ENCODE measurements at regions not wholly inside any gene's neighbourhood (a gene's known extent, or its start where the extent isn't known, plus 50 kb on each side); places are given as distances from the start of the nearest gene placed in this dataset.

DNA sequence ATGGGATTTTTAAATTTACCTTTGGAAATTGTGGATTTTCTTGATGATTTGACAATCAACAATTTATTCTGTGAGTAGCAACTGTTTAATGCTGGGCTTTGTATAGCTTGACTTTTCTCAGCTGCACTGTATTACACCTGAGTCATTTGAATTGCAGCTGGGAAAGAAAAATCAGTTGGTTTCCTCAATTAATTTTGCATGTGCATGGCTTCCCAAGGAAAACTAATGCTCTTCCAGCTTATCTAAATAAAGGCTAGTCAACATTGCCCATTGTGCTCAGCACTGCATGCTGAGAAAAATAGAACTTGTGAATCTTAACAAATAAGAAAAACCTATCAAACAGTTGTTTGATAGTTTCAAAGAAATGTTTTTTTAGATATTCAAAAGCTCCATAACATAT, 268.3 kb upstream of the CDH20 start:
- no peak for DNase-seq (ENCODE audit: low read depth)
- TF ChIP-seq, protein P1, sequence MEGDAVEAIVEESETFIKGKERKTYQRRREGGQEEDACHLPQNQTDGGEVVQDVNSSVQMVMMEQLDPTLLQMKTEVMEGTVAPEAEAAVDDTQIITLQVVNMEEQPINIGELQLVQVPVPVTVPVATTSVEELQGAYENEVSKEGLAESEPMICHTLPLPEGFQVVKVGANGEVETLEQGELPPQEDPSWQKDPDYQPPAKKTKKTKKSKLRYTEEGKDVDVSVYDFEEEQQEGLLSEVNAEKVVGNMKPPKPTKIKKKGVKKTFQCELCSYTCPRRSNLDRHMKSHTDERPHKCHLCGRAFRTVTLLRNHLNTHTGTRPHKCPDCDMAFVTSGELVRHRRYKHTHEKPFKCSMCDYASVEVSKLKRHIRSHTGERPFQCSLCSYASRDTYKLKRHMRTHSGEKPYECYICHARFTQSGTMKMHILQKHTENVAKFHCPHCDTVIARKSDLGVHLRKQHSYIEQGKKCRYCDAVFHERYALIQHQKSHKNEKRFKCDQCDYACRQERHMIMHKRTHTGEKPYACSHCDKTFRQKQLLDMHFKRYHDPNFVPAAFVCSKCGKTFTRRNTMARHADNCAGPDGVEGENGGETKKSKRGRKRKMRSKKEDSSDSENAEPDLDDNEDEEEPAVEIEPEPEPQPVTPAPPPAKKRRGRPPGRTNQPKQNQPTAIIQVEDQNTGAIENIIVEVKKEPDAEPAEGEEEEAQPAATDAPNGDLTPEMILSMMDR (IDR thresholded peaks at IDR 0.05; ENCODE audit: insufficient read depth, low read depth, low read length, missing control alignments) = no peak

DNA sequence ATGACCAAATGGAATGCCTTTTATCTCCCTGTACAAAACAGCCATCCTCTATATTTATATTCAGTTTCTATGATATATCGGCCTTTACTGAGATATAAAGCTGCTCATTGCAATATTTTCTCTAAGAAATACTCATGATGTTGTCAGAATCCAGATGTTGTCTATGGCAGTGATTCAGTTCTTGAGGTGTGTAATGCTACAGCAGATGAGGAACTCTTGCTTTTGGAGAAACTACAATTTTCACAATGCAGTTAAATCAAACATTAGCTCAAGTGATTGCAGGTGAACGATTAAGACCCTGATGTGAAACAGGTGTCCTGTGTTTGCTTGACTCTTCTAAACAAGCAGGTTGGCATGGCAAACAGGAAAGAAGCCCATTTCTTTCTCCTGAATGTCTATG, 256.2 kb upstream of the CDH20 start:
- no peak for DNase-seq (ENCODE audit: low read depth)
- no peak overlapping the region for H3K4me3 ChIP-seq (ENCODE audit: low read depth, low read length)
- TF ChIP-seq, protein P1 (IDR thresholded peaks at IDR 0.05; ENCODE audit: insufficient read depth, low read depth, low read length, missing control alignments) = no peak

More for the DNA sequence above, 268.3 kb upstream of the CDH20 start:
- H3K4me3 ChIP-seq (ENCODE audit: low read depth, low read length) = no peak overlapping the region

DNA sequence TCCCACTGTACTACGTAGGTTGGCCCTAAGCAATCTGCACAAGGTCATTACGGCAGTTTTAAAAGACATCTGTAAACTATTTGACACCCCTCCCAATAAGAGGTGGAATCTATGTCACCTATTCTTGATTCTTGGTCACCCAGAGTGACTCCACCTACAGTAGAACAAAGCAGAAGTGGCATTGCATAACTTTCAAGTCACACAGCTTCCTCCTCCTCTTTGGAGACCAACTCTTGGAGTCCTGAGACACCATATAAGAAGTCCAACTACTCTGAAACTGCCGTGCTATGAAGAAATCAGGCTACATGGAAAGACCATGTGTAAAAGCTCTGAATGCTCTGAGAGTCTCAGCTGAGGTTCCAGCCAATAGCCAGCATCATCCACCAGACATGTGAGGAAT, 253.5 kb upstream of the CDH20 start:
- no peak for DNase-seq (ENCODE audit: low read depth)
- TF ChIP-seq, protein P1 (IDR thresholded peaks at IDR 0.05; ENCODE audit: insufficient read depth, low read depth, low read length, missing control alignments) = no peak

DNA sequence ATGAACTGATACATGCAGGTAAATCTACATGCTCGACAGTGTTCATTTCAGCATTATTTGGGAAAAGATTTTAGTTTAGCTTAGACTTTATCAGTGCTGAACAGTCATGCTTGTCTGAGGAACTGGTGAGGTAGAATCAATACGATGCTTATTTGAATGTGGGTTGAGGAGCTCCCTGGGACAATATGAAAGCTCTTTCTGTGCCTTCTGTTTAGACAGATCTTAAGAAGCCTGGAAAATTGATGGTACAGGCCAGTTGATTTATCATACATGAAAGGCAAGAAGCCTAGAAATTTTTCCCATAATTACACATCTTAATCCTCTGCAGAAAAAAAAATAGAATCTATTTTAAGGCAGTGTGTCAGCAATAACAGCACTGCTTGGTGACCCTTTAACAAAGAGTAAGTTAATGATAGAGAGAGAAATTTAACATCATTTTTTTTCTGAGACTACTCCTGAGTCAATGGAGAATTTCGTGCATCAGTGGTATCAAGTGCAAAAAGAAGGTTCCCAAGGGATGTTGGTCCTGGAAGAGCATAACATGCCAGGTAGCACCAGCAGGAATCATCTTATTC, 252.2 kb upstream of the CDH20 start:
- no peak overlapping the region for H3K4me3 ChIP-seq (ENCODE audit: low read depth, low read length)
- TF ChIP-seq, protein P1 (IDR thresholded peaks at IDR 0.05; ENCODE audit: insufficient read depth, low read depth, low read length, missing control alignments) = no peak
- DNase-seq (ENCODE audit: low read depth) = no peak

More for the DNA sequence above, 253.5 kb upstream of the CDH20 start:
- H3K4me3 ChIP-seq (ENCODE audit: low read depth, low read length) = no peak overlapping the region

DNA sequence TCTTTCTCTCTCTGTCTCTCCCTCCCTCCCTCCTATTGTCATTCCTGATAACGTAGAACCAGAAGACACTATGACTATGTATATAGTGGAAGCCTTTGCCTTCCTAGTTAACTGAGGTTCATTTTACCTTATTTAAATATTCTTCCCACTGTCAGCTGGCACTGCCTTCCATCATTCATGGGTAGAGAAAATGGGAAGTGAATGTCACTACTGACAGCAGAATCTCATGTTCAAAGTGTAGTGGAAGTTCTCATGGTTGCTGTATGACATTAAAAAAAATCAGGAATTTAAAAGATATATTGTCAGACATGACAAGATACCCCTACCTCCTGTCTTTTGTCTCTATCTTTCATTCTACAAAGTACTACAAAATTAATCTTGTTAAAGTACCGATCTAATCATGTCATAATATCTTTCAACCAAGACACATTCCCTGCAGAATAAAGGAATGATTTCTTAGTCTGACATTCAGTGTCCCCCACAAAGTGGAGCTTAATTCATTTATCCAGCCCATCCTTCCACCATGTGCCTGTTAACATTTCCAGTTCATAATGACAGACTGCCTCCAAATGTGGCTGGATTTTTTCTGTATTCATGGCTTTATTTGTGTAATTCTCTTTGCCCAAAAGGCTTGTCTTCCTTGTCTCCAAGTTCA, 250.1 kb upstream of the CDH20 start:
- H3K4me3 ChIP-seq (ENCODE audit: low read depth, low read length) = no peak overlapping the region
- TF ChIP-seq, protein P1 (IDR thresholded peaks at IDR 0.05; ENCODE audit: insufficient read depth, low read depth, low read length, missing control alignments) = no peak
- no peak for DNase-seq (ENCODE audit: low read depth)

DNA sequence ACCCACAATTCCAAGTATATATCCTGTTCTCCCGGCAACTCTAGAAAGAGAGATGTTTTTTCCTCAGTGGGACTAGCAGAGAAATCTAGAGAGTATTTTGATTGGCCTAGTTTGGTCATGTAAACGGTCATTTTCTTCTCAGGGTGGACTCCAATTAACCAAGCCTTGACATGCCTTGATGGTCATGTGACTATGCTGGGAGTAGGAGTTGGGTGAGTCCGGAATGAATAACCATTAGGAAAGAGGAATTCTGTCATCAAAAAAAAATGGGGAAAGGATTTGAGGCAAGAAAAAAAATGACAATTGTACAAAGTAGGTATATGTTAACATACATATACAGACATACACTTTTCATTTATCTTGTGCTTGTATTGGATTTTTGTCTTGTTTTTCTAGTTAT, 248.2 kb upstream of the CDH20 start:
- DNase-seq (ENCODE audit: low read depth) = no peak
- no peak overlapping the region for H3K4me3 ChIP-seq (ENCODE audit: low read depth, low read length)
- TF ChIP-seq, protein P1 (IDR thresholded peaks at IDR 0.05; ENCODE audit: insufficient read depth, low read depth, low read length, missing control alignments) = no peak

DNA sequence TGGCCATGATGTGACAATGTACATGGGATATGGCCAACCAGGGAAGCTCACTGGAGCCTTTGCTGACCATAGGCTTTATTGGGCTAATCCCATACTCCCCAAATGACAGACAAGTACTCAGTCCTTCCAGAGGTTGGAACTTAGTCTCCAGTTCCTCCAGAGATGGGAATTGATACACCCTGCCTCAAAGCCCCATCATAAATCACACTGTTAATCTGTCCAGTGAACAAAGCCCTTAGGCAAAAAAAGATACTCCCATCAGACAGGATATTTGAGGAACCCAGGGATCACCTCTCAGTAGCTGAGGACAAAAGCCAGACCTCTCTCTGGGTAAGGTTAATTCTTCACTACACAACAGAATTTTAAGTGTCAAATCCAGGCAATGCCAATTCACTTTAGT, 247.5 kb upstream of the CDH20 start:
- TF ChIP-seq, protein P1 (IDR thresholded peaks at IDR 0.05; ENCODE audit: insufficient read depth, low read depth, low read length, missing control alignments) = no peak
- no peak overlapping the region for H3K4me3 ChIP-seq (ENCODE audit: low read depth, low read length)
- DNase-seq (ENCODE audit: low read depth) = no peak
